ENCODE measurements at regions not wholly inside any gene's neighbourhood (a gene's known extent, or its start where the extent isn't known, plus 50 kb on each side); places are given as distances from the start of the nearest gene placed in this dataset.

- TF ChIP-seq CTCF (conservative IDR thresholded peaks at IDR 0.05; ENCODE audit: low read length) = no peak
- no peak for TF ChIP-seq EZH2phosphoT487 (IDR thresholded peaks at IDR 0.05; ENCODE audit: borderline replicate concordance, low read depth, low read length)
Observed at GRCh38 chr6:146990821-146991798, 213.1 kb upstream of the STXBP5 start.
